Endothelial cell of umbilical vein (primary cell): ENCODE measurements at regions not wholly inside any gene's neighbourhood (a gene's known extent, or its start where the extent isn't known, plus 50 kb on each side); places are given as distances from the start of the nearest gene placed in this dataset.

Experiments used
- BruUV-seq: library from RNA; stranded (reverse); fragments of 400-500 nt; replicated peaks from 2 replicates; lab custom pipeline; 2021; lab: Mats Ljungman, UMichigan
- CTCF ChIA-PET: fragments of 300-600, 350-600 bp; sonication (Branson Sonifier 250); formaldehyde crosslinking; loops from one replicate; lab custom pipeline; 2021; ENCODE audit warnings: antibody characterized with exemption, inconsistent platforms; lab: Charles Lee
- POLR2A ChIA-PET: fragments of 300-600, 350-600 bp; sonication (Branson Sonifier 250); formaldehyde crosslinking; loops from one replicate; lab custom pipeline; 2021; ENCODE audit warnings: antibody characterized with exemption, inconsistent platforms; lab: Charles Lee
- DNase-seq: peaks from one replicate; pipeline ENCODE4 v3.0.0-alpha.2; 2011; ENCODE audit warnings: low read depth, low spot score
- FAIRE-seq: peaks from 2 replicates; lab custom pipeline; 2011; peaks lifted over from hg19 to GRCh38; lab: Jason Lieb, UNC
- H2AFZ ChIP-seq: 2 replicates; pipeline ENCODE4 v1.6.0; 2012; ENCODE audit warnings: low read depth, low read length, control low read depth, inconsistent platforms
- H3K27ac ChIP-seq: 2 replicates; pipeline ENCODE4 v1.5.1; 2011; ENCODE audit warnings: low read depth, mild to moderate bottlenecking, control low read depth, low read length, moderate library complexity; ENCODE audit not compliant: insufficient read depth
- H3K27me3 ChIP-seq, 2 experiments: 2 replicates each; pipeline versions ENCODE4 v1.6.0 to v1.6.1; 2011; ENCODE audit warnings: low read length in 2 of 2, mixed read lengths in 1 of 2; ENCODE audit not compliant: control insufficient read depth in 2 of 2, insufficient read depth in 2 of 2
- H3K36me3 ChIP-seq, 2 experiments: 2 replicates in 1 of 2; 3 replicates in 1 of 2; pipeline ENCODE4 v1.5.1; 2011; ENCODE audit warnings: low read length in 2 of 2, mild to moderate bottlenecking in 1 of 2, moderate library complexity in 1 of 2; ENCODE audit not compliant: control insufficient read depth in 2 of 2, insufficient read depth in 2 of 2; ENCODE audit errors: extremely low read depth in 1 of 2
- H3K4me1 ChIP-seq: 3 replicates; pipeline ENCODE4 v1.5.1; 2011; ENCODE audit warnings: mild to moderate bottlenecking, low read length; ENCODE audit not compliant: control insufficient read depth, insufficient read depth; ENCODE audit errors: extremely low read depth
- H3K4me2 ChIP-seq: 2 replicates; pipeline ENCODE4 v1.6.1; 2011; ENCODE audit warnings: low read length, control low read depth, mixed read lengths; ENCODE audit not compliant: insufficient read depth
- H3K4me3 ChIP-seq, 3 experiments: fragments of 200-600 bp in 1 of 3; sonication (generic), shearing (Covaris generic) in 1 of 3; replicated peaks in 1 of 3; 2 replicates each; pipeline ENCODE4 v1.5.1; 2011 to 2016; ENCODE audit warnings: control low read depth in 3 of 3, low read length in 3 of 3, mild to moderate bottlenecking in 2 of 3, inconsistent platforms in 1 of 3, low read depth in 1 of 3, moderate library complexity in 1 of 3; ENCODE audit not compliant: insufficient read depth in 1 of 3
- H3K79me2 ChIP-seq: 2 replicates; pipeline ENCODE4 v1.6.0; 2012; ENCODE audit warnings: low read length, inconsistent platforms; ENCODE audit not compliant: control insufficient read depth, insufficient read depth
- H3K9ac ChIP-seq: replicated peaks from 2 replicates; pipeline ENCODE3; 2011; ENCODE audit warnings: low read length, control low read depth; ENCODE audit not compliant: insufficient read depth; ENCODE audit errors: extremely low read depth
- H3K9me1 ChIP-seq: replicated peaks from 3 replicates; pipeline ENCODE4 v1.6.0; 2011; ENCODE audit warnings: mild to moderate bottlenecking, low read length; ENCODE audit not compliant: control insufficient read depth, insufficient read depth; ENCODE audit errors: extremely low read depth
- H3K9me3 ChIP-seq: replicated peaks from 2 replicates; pipeline ENCODE4 v1.5.1; 2012; ENCODE audit warnings: low read length, inconsistent platforms; ENCODE audit not compliant: control insufficient read depth, insufficient read depth
- H4K20me1 ChIP-seq: replicated peaks from 2 replicates; pipeline ENCODE3; 2011; ENCODE audit warnings: mild to moderate bottlenecking, low read length; ENCODE audit not compliant: control insufficient read depth, insufficient read depth; ENCODE audit errors: extremely low read depth
- CTCF ChIP-seq, 2 donors: IDR thresholded peaks; 1 replicate in 1 of 2; 2 replicates in 1 of 2; pipeline ENCODE4 v1.5.1; 2011; ENCODE audit warnings: low read length in 2 of 2, mild to moderate bottlenecking in 2 of 2, moderate library complexity in 2 of 2, control low read depth in 1 of 2, inconsistent platforms in 1 of 2, low read depth in 1 of 2; ENCODE audit not compliant: insufficient read depth in 1 of 2; ENCODE audit errors: extremely low read depth in 1 of 2
- EZH2 ChIP-seq: IDR thresholded peaks from 2 replicates; pipeline ENCODE4 v1.6.1; 2012; ENCODE audit warnings: borderline replicate concordance, low read depth, mild to moderate bottlenecking, moderate library complexity, low read length, inconsistent platforms; ENCODE audit not compliant: severe bottlenecking
- FOS ChIP-seq: IDR thresholded peaks from 2 replicates; pipeline ENCODE4 v1.6.1; 2011; ENCODE audit warnings: mild to moderate bottlenecking, low read length, moderate library complexity, borderline replicate concordance; ENCODE audit not compliant: insufficient read depth
- GATA2 ChIP-seq: IDR thresholded peaks from 2 replicates; pipeline ENCODE4 v1.7.0; 2011; ENCODE audit warnings: low read depth, mild to moderate bottlenecking, moderate library complexity, mixed read lengths, low read length; ENCODE audit not compliant: insufficient read length, insufficient read depth
- JUN ChIP-seq: IDR thresholded peaks from 2 replicates; pipeline ENCODE4 v1.6.1; 2011; ENCODE audit warnings: borderline replicate concordance, low read depth; ENCODE audit not compliant: insufficient read length, insufficient read depth
- MAX ChIP-seq: IDR thresholded peaks from 2 replicates; pipeline ENCODE4 v1.6.1; 2011; ENCODE audit not compliant: insufficient read depth, insufficient read length
- MYC ChIP-seq: IDR thresholded peaks from one replicate; pipeline ENCODE4 v1.6.1; 2011; ENCODE audit warnings: mild to moderate bottlenecking, low read depth, low read length
- POLR2A ChIP-seq: IDR thresholded peaks from 2 replicates; pipeline ENCODE4 v1.6.1; 2012; ENCODE audit warnings: low read depth, mild to moderate bottlenecking, control low read depth, low read length
- POLR2AphosphoS5 ChIP-seq: IDR thresholded peaks from 2 replicates; pipeline ENCODE4 v1.6.1; 2012; ENCODE audit warnings: low read depth, mild to moderate bottlenecking, control low read depth, low read length, moderate library complexity; ENCODE audit not compliant: insufficient read depth
- dilution Hi-C: fragments of 300-500 bp; cut with MboI; formaldehyde crosslinking; loops from one replicate; pipeline ENCODE4 v1.15.0; 2019; ENCODE audit warnings: low sequenced_read_pairs; ENCODE audit not compliant: extremely low pct_ligation_motif_present
- intact Hi-C: fragments of 100-400 bp; cut with micrococcal nuclease; formaldehyde crosslinking; loops from one replicate; pipeline ENCODE4 v1.10.0; 2022

GRCh38 chr16:73149334-73149733, 101.4 kb upstream of the ZFHX3 start:
- intact Hi-C loops (loop anchor here (1.0 kb wide), 1 partner anchor 23 kb away; no protein-coding TSS in a partner anchor), dilution Hi-C loops (no loop called here)
- Histone ChIP-seq H3K79me2 (no peaks in the 10 kb centered on the region), H4K20me1 (no peaks in the 10 kb centered on the region), H3K4me2 (peak overlapping the region; percentile 58), H3K9me3 (no peaks in the 10 kb centered on the region), H2AFZ (peak overlapping the region; percentile 79), H3K4me3 (no peak overlapping the region), H3K9ac (peak overlapping the region; percentile 7), H3K27me3 (no peaks in the 10 kb centered on the region), H3K4me1 (peaks cover 26% of the 10 kb centered on the region), H3K9me1 (no peaks in the 10 kb centered on the region), H3K36me3 (no peaks in the 10 kb centered on the region), H3K27ac (no peak overlapping the region)
- TF ChIP-seq POLR2AphosphoS5 (no peak), MAX (no peak), FOS (no peak), POLR2A (no peak), MYC (no peak), JUN (no peak), GATA2 (no peak), EZH2 (no peak), CTCF (IDR thresholded peaks at IDR 0.05; ENCODE audit: extremely low read depth in 1 of 2, insufficient read depth in 1 of 2, low read depth in 1 of 2, low read length in 2 of 2) (no peak)
- CTCF ChIA-PET = interaction anchor here (1.3 kb wide), 1 partner anchor 26 kb away, joined by 3 read pairs; no protein-coding TSS in a partner anchor
- DNase-seq (peak; percentile 71), FAIRE-seq (peak; percentile 72)
- BruUV-seq = no TSS peak
- POLR2A ChIA-PET = no interaction called here
